HL-60 (cell line): ENCODE measurements at regions not wholly inside any gene's neighbourhood (a gene's known extent, or its start where the extent isn't known, plus 50 kb on each side); places are given as distances from the start of the nearest gene placed in this dataset.

ENCODE experiments used
- DNase-seq, 2 experiments: peaks; one replicate each; pipeline ENCODE4 v3.0.0-alpha.2; 2010 to 2020; ENCODE audit warnings: low read depth in 1 of 2, low spot score in 1 of 2
- H3K27ac ChIP-seq: fragments of 250-450 bp; sonication (Bioruptor Pico); replicated peaks from 2 replicates; pipeline ENCODE4 v1.5.1; 2020; ENCODE audit warnings: mild to moderate bottlenecking, moderate library complexity
- H3K27me3 ChIP-seq: fragments of 250-450 bp; sonication (Bioruptor Pico); 2 replicates; pipeline ENCODE4 v1.5.1; 2021; ENCODE audit warnings: mild to moderate bottlenecking, moderate library complexity; ENCODE audit not compliant: insufficient read depth, poor library complexity, severe bottlenecking
- H3K4me3 ChIP-seq: replicated peaks from 2 replicates; pipeline ENCODE4 v1.5.1; 2011; ENCODE audit warnings: mild to moderate bottlenecking, control low read depth, low read length; ENCODE audit not compliant: insufficient read depth
- GABPA ChIP-seq: IDR thresholded peaks from 2 replicates; pipeline ENCODE4 v1.6.1; 2012; ENCODE audit warnings: low read depth
- POLR2AphosphoS5 ChIP-seq: IDR thresholded peaks from 2 replicates; pipeline ENCODE4 v1.6.1; 2012; ENCODE audit warnings: low read depth
- SPI1 ChIP-seq: IDR thresholded peaks from 2 replicates; pipeline ENCODE4 v1.6.1; 2012; ENCODE audit warnings: low read depth, mild to moderate bottlenecking, borderline replicate concordance
- TF ChIP-seq, protein P1 (sequence below): IDR thresholded peaks from one replicate; pipeline ENCODE4 v1.5.1; 2011; ENCODE audit warnings: low read length, control low read depth, inconsistent platforms; ENCODE audit not compliant: insufficient read depth
- TF ChIP-seq, protein P2 (sequence below): IDR thresholded peaks from 2 replicates; pipeline ENCODE4 v1.6.1; 2012; ENCODE audit warnings: low read depth; ENCODE audit not compliant: insufficient replicate concordance

DNA sequence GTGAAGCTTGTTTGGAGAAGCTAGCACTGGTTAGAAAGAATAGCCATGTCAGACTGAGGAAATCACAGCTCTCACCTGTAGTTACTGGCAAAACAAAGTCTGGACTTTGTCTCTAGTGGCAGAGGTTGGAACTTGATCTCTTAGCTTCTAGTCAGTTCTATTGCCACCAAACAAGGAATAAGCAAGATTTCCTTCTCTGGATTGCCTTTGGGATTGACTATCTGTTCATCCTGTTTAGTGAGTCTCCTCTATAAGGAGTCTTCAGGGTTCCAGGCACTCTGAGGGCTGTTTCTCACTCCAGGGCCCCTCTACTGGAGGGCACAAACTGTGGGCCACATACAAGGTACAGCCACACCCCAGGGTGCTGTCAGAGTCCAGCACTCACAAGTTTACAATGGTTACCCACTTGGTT, 426.6 kb upstream of the THBS1 start:
- TF ChIP-seq, protein P1, sequence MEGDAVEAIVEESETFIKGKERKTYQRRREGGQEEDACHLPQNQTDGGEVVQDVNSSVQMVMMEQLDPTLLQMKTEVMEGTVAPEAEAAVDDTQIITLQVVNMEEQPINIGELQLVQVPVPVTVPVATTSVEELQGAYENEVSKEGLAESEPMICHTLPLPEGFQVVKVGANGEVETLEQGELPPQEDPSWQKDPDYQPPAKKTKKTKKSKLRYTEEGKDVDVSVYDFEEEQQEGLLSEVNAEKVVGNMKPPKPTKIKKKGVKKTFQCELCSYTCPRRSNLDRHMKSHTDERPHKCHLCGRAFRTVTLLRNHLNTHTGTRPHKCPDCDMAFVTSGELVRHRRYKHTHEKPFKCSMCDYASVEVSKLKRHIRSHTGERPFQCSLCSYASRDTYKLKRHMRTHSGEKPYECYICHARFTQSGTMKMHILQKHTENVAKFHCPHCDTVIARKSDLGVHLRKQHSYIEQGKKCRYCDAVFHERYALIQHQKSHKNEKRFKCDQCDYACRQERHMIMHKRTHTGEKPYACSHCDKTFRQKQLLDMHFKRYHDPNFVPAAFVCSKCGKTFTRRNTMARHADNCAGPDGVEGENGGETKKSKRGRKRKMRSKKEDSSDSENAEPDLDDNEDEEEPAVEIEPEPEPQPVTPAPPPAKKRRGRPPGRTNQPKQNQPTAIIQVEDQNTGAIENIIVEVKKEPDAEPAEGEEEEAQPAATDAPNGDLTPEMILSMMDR, result no peak
- TF ChIP-seq POLR2AphosphoS5 (no peak), GABPA (no peak), SPI1 (no peak)
- TF ChIP-seq, protein P2, sequence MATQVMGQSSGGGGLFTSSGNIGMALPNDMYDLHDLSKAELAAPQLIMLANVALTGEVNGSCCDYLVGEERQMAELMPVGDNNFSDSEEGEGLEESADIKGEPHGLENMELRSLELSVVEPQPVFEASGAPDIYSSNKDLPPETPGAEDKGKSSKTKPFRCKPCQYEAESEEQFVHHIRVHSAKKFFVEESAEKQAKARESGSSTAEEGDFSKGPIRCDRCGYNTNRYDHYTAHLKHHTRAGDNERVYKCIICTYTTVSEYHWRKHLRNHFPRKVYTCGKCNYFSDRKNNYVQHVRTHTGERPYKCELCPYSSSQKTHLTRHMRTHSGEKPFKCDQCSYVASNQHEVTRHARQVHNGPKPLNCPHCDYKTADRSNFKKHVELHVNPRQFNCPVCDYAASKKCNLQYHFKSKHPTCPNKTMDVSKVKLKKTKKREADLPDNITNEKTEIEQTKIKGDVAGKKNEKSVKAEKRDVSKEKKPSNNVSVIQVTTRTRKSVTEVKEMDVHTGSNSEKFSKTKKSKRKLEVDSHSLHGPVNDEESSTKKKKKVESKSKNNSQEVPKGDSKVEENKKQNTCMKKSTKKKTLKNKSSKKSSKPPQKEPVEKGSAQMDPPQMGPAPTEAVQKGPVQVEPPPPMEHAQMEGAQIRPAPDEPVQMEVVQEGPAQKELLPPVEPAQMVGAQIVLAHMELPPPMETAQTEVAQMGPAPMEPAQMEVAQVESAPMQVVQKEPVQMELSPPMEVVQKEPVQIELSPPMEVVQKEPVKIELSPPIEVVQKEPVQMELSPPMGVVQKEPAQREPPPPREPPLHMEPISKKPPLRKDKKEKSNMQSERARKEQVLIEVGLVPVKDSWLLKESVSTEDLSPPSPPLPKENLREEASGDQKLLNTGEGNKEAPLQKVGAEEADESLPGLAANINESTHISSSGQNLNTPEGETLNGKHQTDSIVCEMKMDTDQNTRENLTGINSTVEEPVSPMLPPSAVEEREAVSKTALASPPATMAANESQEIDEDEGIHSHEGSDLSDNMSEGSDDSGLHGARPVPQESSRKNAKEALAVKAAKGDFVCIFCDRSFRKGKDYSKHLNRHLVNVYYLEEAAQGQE, result no peak

DNA sequence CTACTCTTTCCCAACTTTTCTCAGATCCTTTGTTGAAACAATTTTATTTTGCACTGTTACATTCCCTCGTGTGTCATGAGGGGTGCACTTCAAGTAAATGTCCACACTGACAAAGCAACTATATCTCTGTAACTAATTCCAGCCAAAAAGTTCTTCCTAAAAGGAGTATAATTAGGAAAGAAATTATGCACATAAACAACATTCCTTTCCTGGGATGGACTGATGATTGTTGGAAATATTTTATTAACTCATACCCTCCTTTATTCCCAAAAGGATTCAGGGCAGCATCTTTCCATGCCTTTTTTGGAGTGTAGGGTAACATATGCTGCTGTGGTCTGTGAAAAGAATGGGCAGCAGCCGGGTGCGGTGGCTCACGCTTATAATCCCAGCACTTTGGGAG, 426.1 kb upstream of the THBS1 start:
- TF ChIP-seq, protein P2, result no peak
- TF ChIP-seq POLR2AphosphoS5 (no peak), SPI1 (no peak), GABPA (no peak)
- TF ChIP-seq, protein P1, result no peak
- no peak overlapping the region for H3K4me3 ChIP-seq
- H3K27ac ChIP-seq, result no peak overlapping the region
- no peaks in the 10 kb centered on the region for H3K27me3 ChIP-seq
- no peak for DNase-seq

More for the DNA sequence above, 426.6 kb upstream of the THBS1 start:
- H3K27ac ChIP-seq, result no peak overlapping the region
- no peaks in the 10 kb centered on the region for H3K27me3 ChIP-seq
- DNase-seq, result no peak
- no peak overlapping the region for H3K4me3 ChIP-seq

DNA sequence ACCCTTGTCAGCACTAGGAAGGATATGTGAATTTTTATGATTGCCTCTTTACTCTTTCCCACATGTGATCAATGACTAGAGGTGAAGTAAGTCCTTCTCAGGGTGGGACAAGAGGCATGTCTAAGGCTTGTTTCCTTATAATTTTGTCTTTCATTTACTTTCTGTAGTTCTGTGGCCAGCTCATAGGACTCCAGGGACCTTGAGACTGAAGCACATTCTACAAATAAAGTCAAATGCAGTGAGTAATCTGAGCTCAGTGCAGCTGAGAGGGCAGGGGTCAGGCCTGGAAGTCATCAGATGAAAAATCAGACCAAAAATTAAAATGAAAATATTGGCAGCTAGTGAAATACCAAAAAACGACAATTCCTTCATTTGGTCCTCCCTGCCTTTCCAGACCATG, 424.7 kb upstream of the THBS1 start:
- Histone ChIP-seq H3K27ac (no peak overlapping the region), H3K27me3 (no peaks in the 10 kb centered on the region), H3K4me3 (no peak overlapping the region)
- TF ChIP-seq GABPA, result no peak
- no peak for DNase-seq

DNA sequence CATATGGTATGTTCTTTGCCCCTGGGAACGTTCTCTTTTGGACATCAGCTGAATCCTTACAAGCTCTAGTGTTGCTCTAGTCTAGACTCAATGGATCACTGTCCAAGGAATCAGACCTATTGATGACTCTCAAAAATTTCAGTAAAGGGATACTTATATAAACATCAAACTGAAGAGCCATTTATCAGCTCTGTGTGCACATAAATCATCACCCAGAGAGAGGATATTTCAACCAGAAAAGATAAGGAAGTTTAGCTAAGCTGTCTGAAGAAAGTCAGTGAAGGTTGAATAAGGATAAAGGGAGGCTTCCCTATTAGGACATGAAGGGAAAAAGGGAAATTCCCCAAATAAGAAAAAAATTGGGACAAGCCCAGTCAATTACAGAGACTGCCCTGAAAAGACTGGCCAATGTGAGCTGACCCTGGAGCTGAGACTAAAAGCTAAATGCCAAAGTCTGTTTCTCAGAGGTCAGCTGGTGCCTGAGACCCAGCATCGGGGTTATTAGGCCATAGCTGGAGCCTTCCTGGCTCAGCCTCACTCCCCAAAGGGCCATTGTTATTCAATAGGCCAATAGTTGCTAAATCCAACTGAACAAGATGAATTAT, 424.1 kb upstream of the THBS1 start:
- TF ChIP-seq, protein P2, result no peak
- TF ChIP-seq SPI1 (no peak), GABPA (no peak), POLR2AphosphoS5 (no peak)
- TF ChIP-seq, protein P1, result no peak
- Histone ChIP-seq H3K27me3 (no peaks in the 10 kb centered on the region), H3K4me3 (no peak overlapping the region), H3K27ac (no peak overlapping the region)
- no peak for DNase-seq
